GM12874 (cell line): ENCODE measurements at regions not wholly inside any gene's neighbourhood (a gene's known extent, or its start where the extent isn't known, plus 50 kb on each side); places are given as distances from the start of the nearest gene placed in this dataset.

Experiments used
- TF ChIP-seq, protein P1 (sequence below): IDR thresholded peaks from 2 replicates; pipeline ENCODE4 v1.5.1; 2011; ENCODE audit warnings: low read depth, mild to moderate bottlenecking, control low read depth, low read length, moderate library complexity; ENCODE audit not compliant: insufficient read depth

- TF ChIP-seq, protein P1, sequence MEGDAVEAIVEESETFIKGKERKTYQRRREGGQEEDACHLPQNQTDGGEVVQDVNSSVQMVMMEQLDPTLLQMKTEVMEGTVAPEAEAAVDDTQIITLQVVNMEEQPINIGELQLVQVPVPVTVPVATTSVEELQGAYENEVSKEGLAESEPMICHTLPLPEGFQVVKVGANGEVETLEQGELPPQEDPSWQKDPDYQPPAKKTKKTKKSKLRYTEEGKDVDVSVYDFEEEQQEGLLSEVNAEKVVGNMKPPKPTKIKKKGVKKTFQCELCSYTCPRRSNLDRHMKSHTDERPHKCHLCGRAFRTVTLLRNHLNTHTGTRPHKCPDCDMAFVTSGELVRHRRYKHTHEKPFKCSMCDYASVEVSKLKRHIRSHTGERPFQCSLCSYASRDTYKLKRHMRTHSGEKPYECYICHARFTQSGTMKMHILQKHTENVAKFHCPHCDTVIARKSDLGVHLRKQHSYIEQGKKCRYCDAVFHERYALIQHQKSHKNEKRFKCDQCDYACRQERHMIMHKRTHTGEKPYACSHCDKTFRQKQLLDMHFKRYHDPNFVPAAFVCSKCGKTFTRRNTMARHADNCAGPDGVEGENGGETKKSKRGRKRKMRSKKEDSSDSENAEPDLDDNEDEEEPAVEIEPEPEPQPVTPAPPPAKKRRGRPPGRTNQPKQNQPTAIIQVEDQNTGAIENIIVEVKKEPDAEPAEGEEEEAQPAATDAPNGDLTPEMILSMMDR: no peak
Observed at GRCh38 chr10:5311617-5312016, 53.1 kb upstream of the UCN3 start.

DNA sequence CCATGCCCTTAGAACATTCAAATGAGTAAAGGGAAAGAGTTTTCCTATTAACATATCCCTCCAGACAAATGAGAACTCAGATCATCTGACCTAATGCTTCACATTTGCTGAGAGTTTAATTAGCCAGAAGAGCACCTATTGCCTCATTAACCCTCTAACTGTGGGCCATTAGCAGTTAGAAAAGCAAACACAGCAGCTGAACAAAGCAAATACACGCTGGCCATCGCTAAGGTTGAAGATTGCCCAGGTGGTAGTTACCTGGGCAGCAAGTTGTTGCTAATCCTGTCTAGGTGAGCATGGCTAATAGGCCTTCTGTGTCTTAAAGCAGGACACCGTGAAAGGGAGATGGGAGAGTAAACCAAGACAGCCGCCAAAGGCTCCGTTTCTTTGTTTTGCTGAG, 49.9 kb upstream of the UCN3 start:
- TF ChIP-seq, protein P1: no peak
